ENCODE measurements at regions not wholly inside any gene's neighbourhood (a gene's known extent, or its start where the extent isn't known, plus 50 kb on each side); places are given as distances from the start of the nearest gene placed in this dataset.

DNA sequence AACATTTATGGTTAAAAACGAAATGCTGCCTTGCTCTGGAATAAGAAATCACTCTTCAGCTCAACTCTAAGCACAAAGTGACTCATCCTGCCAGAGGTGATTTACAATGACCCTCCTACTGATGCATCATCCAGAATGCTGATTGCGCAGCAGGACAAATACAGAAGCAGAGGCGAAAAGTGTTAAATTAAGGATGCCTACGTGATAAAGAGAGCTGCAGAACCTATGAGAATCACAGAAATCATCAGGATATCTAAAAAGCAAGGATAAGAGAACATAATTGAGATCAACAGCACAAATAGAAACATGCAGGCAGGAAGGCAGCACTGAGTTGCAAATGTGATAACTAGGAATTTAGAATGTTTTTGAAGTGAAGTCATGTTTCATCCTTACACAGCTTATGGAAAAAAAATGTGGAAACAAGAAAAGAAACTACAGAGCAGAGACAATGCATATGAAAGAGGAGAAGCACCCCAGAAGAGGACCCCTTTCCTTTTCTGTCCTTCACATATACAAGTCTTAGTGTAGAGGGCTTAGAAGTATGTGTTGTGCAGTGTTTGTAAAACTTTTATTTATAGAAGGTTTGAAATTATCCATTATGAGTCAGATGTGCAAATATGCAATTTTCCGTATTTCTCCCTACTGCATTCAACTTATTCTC lies 188.4 kb downstream of the SLC7A11 start:
- Histone ChIP-seq H2AFZ (ENCODE audit: control insufficient read depth, low read depth, low read length) (no peak overlapping the region), H3K79me2 (ENCODE audit: control insufficient read depth, insufficient read depth, low read length) (no peaks in the 10 kb centered on the region), H3K9ac (ENCODE audit: control insufficient read depth, insufficient read depth, low read length) (no peak overlapping the region), H3K27ac (ENCODE audit: control insufficient read depth, insufficient read depth) (no peak overlapping the region), H3K4me2 (ENCODE audit: control insufficient read depth, insufficient read depth) (no peak overlapping the region), H4K20me1 (ENCODE audit: control insufficient read depth, insufficient read depth) (no peaks in the 10 kb centered on the region), H3K4me3 (no peak overlapping the region), H3K27me3 (replicated peaks in 1 of 2; ENCODE audit: control insufficient read depth in 2 of 2, insufficient read depth in 2 of 2, low read length in 1 of 2) (no peaks in the 10 kb centered on the region), H3K36me3 (ENCODE audit: control insufficient read depth in 2 of 2, insufficient read depth in 2 of 2, low read length in 1 of 2) (no peaks in the 10 kb centered on the region), H3K4me1 (ENCODE audit: control insufficient read depth, insufficient read depth, low read length) (no peaks in the 10 kb centered on the region), H3K9me3 (replicated peaks; ENCODE audit: control insufficient read depth, insufficient read depth, low read length) (no peaks in the 10 kb centered on the region)
- ChIA-PET RAD21 (ENCODE audit: unreplicated experiment) (interaction anchor here (1.2 kb wide), 1 partner anchor 468 kb away, joined by 3 read pairs; no protein-coding TSS in a partner anchor), SMC1A (ENCODE audit: uncharacterized antibody, unreplicated experiment) (no interaction called here), CTCF (interaction anchor here (3.2 kb wide), 1 partner anchor 37 kb away, joined by 11 read pairs; no protein-coding TSS in a partner anchor), POLR2A (no interaction called here)
- DNase-seq (ENCODE audit: low read depth, low spot score): no peak
- in situ Hi-C loops (cut with MboI) (no loop called here), intact Hi-C loops (cut with micrococcal nuclease; ENCODE audit: unreplicated experiment) (no loop called here)
- BruUV-seq (replicated peaks): no TSS peak
- 56% methylated on average over 5 of the region's 5 CpGs for WGBS (ENCODE audit: insufficient coverage, insufficient replicate concordance, low lambda C conversion rate, missing lambda C conversion rate)
- ATAC-seq: no peak
- TF ChIP-seq, protein P1, sequence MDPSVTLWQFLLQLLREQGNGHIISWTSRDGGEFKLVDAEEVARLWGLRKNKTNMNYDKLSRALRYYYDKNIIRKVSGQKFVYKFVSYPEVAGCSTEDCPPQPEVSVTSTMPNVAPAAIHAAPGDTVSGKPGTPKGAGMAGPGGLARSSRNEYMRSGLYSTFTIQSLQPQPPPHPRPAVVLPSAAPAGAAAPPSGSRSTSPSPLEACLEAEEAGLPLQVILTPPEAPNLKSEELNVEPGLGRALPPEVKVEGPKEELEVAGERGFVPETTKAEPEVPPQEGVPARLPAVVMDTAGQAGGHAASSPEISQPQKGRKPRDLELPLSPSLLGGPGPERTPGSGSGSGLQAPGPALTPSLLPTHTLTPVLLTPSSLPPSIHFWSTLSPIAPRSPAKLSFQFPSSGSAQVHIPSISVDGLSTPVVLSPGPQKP (IDR thresholded peaks at IDR 0.05; ENCODE audit: low read depth, low read length): no peak
- TF ChIP-seq, protein P2, sequence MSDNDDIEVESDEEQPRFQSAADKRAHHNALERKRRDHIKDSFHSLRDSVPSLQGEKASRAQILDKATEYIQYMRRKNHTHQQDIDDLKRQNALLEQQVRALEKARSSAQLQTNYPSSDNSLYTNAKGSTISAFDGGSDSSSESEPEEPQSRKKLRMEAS (IDR thresholded peaks at IDR 0.05; ENCODE audit: low read depth, low read length): no peak
- FAIRE-seq: no peak

DNA sequence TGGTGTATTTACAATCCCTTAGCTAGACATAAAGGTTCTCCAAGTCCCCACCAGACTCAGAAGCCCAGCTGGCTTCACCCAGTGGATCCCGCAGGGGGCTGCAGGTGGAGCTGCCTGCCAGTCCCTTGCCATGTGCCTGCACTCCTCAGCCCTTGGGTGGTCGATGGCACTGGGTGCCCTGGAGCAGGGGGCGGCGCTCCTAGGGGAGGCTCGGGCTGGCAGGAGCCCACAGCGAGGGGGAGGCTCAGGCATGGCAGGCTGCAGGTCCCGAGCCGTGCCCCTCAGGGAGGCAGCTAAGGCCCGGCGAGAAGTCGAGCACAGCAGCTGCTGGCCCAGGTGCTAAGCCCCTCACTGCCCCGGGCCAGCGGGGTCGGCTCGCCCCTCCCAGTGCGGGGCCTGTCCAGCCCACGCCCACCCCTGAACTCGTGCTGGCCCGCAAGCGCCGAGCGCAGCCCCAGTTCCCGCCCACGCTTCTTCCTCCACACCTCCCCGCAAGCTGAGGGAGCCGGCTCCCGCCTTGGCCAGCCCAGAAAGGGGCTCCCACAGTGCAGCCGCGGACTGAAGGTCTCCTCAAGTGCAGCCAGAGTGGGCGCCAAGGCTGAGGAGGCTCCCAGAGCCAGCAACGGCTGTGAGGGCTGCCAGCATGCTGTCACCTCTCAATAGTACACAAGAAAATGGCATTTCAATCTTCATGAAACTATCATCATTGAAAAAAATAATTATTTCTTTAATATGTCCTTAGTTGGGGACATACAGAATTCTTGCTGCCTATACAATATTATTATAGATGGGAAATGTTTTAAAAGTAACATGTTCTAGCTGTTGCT lies 189.1 kb downstream of the SLC7A11 start:
- CTCF ChIA-PET: interaction anchor here (3.2 kb wide), 1 partner anchor 37 kb away, joined by 11 read pairs; no protein-coding TSS in a partner anchor
- Histone ChIP-seq H3K79me2 (ENCODE audit: control insufficient read depth, insufficient read depth, low read length) (no peaks in the 10 kb centered on the region), H3K9ac (ENCODE audit: control insufficient read depth, insufficient read depth, low read length) (no peak overlapping the region), H4K20me1 (ENCODE audit: control insufficient read depth, insufficient read depth) (no peaks in the 10 kb centered on the region), H3K36me3 (ENCODE audit: control insufficient read depth in 2 of 2, insufficient read depth in 2 of 2, low read length in 1 of 2) (no peaks in the 10 kb centered on the region), H3K4me3 (no peak overlapping the region), H3K4me2 (ENCODE audit: control insufficient read depth, insufficient read depth) (no peak overlapping the region), H2AFZ (ENCODE audit: control insufficient read depth, low read depth, low read length) (no peak overlapping the region), H3K4me1 (ENCODE audit: control insufficient read depth, insufficient read depth, low read length) (no peaks in the 10 kb centered on the region), H3K27ac (ENCODE audit: control insufficient read depth, insufficient read depth) (no peak overlapping the region), H3K9me3 (replicated peaks; ENCODE audit: control insufficient read depth, insufficient read depth, low read length) (no peaks in the 10 kb centered on the region), H3K27me3 (replicated peaks in 1 of 2; ENCODE audit: control insufficient read depth in 2 of 2, insufficient read depth in 2 of 2, low read length in 1 of 2) (no peaks in the 10 kb centered on the region)
- 56% methylated on average over 24 of the region's 31 CpGs for WGBS (ENCODE audit: insufficient coverage, insufficient replicate concordance, low lambda C conversion rate, missing lambda C conversion rate)
- POLR2A ChIA-PET: no interaction called here
- RAD21 ChIA-PET (ENCODE audit: unreplicated experiment): interaction anchor here (1.2 kb wide), 1 partner anchor 469 kb away, joined by 3 read pairs; no protein-coding TSS in a partner anchor
- in situ Hi-C loops (cut with MboI) (no loop called here), intact Hi-C loops (cut with micrococcal nuclease; ENCODE audit: unreplicated experiment) (no loop called here)
- ATAC-seq (no peak), DNase-seq (ENCODE audit: low read depth, low spot score) (no peak), FAIRE-seq (no peak)
- SMC1A ChIA-PET (ENCODE audit: uncharacterized antibody, unreplicated experiment): interaction anchor here (0.6 to 1.1 kb wide), 2 partner anchors 9 to 33 kb away, joined by 3 to 6 read pairs; no protein-coding TSS in a partner anchor
- no TSS peak for BruUV-seq (replicated peaks)
- TF ChIP-seq CEBPB (IDR thresholded peaks at IDR 0.05; ENCODE audit: borderline replicate concordance in 1 of 2, low read depth in 2 of 2, low read length in 2 of 2) (no peak), KAT2A (conservative IDR thresholded peaks at IDR 0.05; ENCODE audit: control insufficient read depth, low read depth, low read length) (no peak), MEF2A (IDR thresholded peaks at IDR 0.05; ENCODE audit: insufficient read depth, low read depth, low read length) (no peak), PML (IDR thresholded peaks at IDR 0.05; ENCODE audit: low read length) (no peak), ZNF217 (IDR thresholded peaks at IDR 0.05) (no peak), ZZZ3 (IDR thresholded peaks at IDR 0.05; ENCODE audit: control insufficient read depth, insufficient read length, low read depth) (no peak), EGR1 (IDR thresholded peaks at IDR 0.05; ENCODE audit: borderline replicate concordance in 1 of 2, low read depth in 2 of 2, low read length in 2 of 2) (no peak), BMI1 (IDR thresholded peaks at IDR 0.05; ENCODE audit: borderline replicate concordance) (no peak)
- TF ChIP-seq, protein P3, sequence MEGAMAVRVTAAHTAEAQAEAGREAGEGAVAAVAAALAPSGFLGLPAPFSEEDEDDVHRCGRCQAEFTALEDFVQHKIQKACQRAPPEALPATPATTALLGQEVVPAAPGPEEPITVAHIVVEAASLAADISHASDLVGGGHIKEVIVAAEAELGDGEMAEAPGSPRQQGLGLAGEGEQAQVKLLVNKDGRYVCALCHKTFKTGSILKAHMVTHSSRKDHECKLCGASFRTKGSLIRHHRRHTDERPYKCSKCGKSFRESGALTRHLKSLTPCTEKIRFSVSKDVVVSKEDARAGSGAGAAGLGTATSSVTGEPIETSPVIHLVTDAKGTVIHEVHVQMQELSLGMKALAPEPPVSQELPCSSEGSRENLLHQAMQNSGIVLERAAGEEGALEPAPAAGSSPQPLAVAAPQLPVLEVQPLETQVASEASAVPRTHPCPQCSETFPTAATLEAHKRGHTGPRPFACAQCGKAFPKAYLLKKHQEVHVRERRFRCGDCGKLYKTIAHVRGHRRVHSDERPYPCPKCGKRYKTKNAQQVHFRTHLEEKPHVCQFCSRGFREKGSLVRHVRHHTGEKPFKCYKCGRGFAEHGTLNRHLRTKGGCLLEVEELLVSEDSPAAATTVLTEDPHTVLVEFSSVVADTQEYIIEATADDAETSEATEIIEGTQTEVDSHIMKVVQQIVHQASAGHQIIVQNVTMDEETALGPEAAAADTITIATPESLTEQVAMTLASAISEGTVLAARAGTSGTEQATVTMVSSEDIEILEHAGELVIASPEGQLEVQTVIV (IDR thresholded peaks at IDR 0.05; ENCODE audit: borderline replicate concordance, partially characterized antibody): no peak

Measured in GM12878 (cell line).